ENCODE measurements at regions not wholly inside any gene's neighbourhood (a gene's known extent, or its start where the extent isn't known, plus 50 kb on each side); places are given as distances from the start of the nearest gene placed in this dataset.

DNA sequence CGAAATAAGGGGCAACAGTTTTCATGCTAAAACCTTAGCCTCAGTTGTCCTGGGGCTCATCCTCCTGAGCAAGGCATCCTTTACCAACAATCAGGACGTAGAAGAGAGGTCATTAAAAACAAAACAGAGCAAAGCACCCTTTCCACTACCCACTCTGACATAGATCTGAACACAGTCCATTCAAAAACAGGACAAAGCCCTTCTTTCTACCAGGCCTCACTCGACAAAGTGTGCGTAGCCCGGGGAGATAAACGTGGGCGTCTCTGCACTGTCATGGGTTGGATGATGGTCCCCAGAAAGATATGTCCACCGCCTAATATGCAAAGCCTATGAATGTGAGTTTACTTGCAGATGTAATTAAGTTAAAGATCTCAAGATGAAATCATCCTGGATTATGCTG is 60.6 kb upstream of the TAS2R1 start:
- TF ChIP-seq USF2 (IDR thresholded peaks at IDR 0.05; ENCODE audit: low read length), result no peak
- no peak for TF ChIP-seq EP300 (IDR thresholded peaks at IDR 0.05; ENCODE audit: borderline replicate concordance in 1 of 2, low read depth in 2 of 2, low read length in 2 of 2)
- TF ChIP-seq SAP30 (IDR thresholded peaks at IDR 0.05; ENCODE audit: insufficient read depth, insufficient replicate concordance, low read length), result no peak
- TF ChIP-seq JUN (IDR thresholded peaks at IDR 0.05; ENCODE audit: low read depth, low read length), result no peak
